Stimulated activated CD4-positive, alpha-beta T cell treated with anti-CD3 and anti-CD28 coated beads, TNF-alpha, amount 100 ng/mL, for 4 hours (primary cell): ENCODE measurements at regions not wholly inside any gene's neighbourhood (a gene's known extent, or its start where the extent isn't known, plus 50 kb on each side); places are given as distances from the start of the nearest gene placed in this dataset.

ENCODE experiments used
- DNase-seq, 3 experiments: peaks; one replicate each; pipeline ENCODE4 v3.0.0-alpha.2; 2020; ENCODE audit warnings: low read depth in 3 of 3

GRCh38 chr15:38854506-38854905, 289.9 kb upstream of the RASGRP1 start:
- DNase-seq, result no peak

GRCh38 chr15:38857814-38858213, 293.2 kb upstream of the RASGRP1 start:
- DNase-seq, result no peak

- DNase-seq, result no peak
These were observed 295.0 kb upstream of the RASGRP1 start for GRCh38 chr15:38859574-38859973.

- DNase-seq, result no peak
These were observed 295.6 kb upstream of the RASGRP1 start for GRCh38 chr15:38860253-38860652.

GRCh38 chr15:38860674-38861073, 296.1 kb upstream of the RASGRP1 start:
- no peak for DNase-seq

GRCh38 chr15:38861108-38861507, 296.5 kb upstream of the RASGRP1 start:
- no peak for DNase-seq

- no peak for DNase-seq
These were observed 297.5 kb upstream of the RASGRP1 start for GRCh38 chr15:38862099-38862498.

GRCh38 chr15:38863381-38863780, 298.8 kb upstream of the RASGRP1 start:
- DNase-seq, result no peak

GRCh38 chr15:38864122-38864521, 299.5 kb upstream of the RASGRP1 start:
- DNase-seq, result no peak

- DNase-seq, result no peak
These were observed 300.4 kb upstream of the RASGRP1 start for GRCh38 chr15:38864827-38865581.

GRCh38 chr15:38867556-38867955, 302.9 kb upstream of the RASGRP1 start:
- DNase-seq, result no peak

- no peak for DNase-seq
These were observed 303.9 kb upstream of the RASGRP1 start for GRCh38 chr15:38868326-38869114.

GRCh38 chr15:38871638-38872037, 307.0 kb upstream of the RASGRP1 start:
- DNase-seq, result no peak

GRCh38 chr15:38872732-38873131, 308.1 kb upstream of the RASGRP1 start:
- DNase-seq, result no peak

GRCh38 chr15:38873158-38873557, 308.5 kb upstream of the RASGRP1 start:
- DNase-seq, result no peak

- no peak for DNase-seq
These were observed 309.9 kb upstream of the RASGRP1 start for GRCh38 chr15:38874464-38874863.

GRCh38 chr15:38876211-38876610, 311.6 kb upstream of the RASGRP1 start:
- no peak for DNase-seq

- DNase-seq, result no peak
These were observed 312.0 kb upstream of the RASGRP1 start for GRCh38 chr15:38876621-38877020.

GRCh38 chr15:38877471-38877870, 312.9 kb upstream of the RASGRP1 start:
- DNase-seq, result no peak

GRCh38 chr15:38878026-38878425, 313.4 kb upstream of the RASGRP1 start:
- no peak for DNase-seq

GRCh38 chr15:38878926-38879325, 314.3 kb upstream of the RASGRP1 start:
- no peak for DNase-seq

- DNase-seq, result no peak
These were observed 315.4 kb upstream of the RASGRP1 start for GRCh38 chr15:38879909-38880471.

GRCh38 chr15:38882221-38882620, 317.6 kb upstream of the RASGRP1 start:
- DNase-seq, result no peak
